ENCODE measurements at regions not wholly inside any gene's neighbourhood (a gene's known extent, or its start where the extent isn't known, plus 50 kb on each side); places are given as distances from the start of the nearest gene placed in this dataset.

DNA sequence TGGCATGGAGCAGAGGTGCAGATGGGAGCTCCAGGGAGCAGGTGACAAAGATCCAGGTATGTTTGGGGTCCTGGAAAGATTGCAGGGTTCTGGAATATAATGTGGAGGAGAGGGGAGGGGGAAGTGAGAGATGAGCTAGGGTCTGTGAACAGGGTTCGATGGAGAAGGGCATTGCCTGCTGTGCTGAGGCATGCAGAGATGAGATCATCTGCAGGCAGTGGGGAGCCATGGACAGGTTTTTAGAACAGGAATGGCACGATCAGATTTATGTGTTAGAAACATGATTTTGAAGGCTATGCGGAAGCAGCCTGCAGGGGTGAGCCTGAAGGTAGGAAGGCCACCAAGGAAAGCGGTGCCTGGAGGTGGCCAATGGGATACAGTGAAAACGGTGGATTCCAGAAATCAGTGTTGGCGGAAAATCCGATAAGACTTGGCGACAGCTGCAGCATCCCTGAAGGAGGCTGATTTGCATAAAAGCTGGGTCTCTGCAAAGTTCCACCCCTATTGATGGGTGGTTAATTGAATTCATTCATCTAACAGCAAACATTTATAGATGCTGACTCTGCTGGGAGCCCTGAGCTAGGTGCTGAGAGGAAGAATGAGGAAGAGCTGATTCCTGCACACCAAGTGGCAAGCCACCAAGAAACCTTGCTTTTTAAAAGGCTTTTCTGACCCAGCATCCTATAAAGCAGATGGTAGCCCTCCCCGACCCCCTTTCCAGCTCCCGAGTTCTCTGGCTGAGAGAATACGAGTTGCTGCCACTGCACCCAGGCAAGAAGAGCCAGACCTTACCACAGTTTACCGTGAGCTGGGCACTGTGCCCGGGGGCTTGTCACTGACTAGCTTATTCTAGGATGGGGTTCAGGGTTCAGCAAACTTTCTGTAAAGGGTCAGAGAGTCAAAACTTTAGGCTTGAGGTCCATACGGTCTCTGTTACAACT, 139.2 kb upstream of the SMIM23 start (continued):
- TF ChIP-seq HDAC6 (IDR thresholded peaks at IDR 0.05; ENCODE audit: low read depth, low read length) = no peak
- no peak for TF ChIP-seq KDM5A (IDR thresholded peaks at IDR 0.05; ENCODE audit: low read length)

Measured in H1 (cell line).